HEK293 (cell line): ENCODE measurements at regions not wholly inside any gene's neighbourhood (a gene's known extent, or its start where the extent isn't known, plus 50 kb on each side); places are given as distances from the start of the nearest gene placed in this dataset.

Source experiments
- ATF2 ChIP-seq: fragments of 450-650 bp; formaldehyde crosslinking; IDR thresholded peaks from 2 replicates; pipeline ENCODE4 v1.5.1; 2016; ENCODE audit warnings: missing biosample characterization, missing genetic modification characterization, low read depth
- BCL11B ChIP-seq: fragments of 450-650 bp; formaldehyde crosslinking; IDR thresholded peaks from 2 replicates; pipeline ENCODE4 v1.5.1; 2016; ENCODE audit warnings: low read depth, missing biosample characterization, missing genetic modification characterization
- BCL6B ChIP-seq: fragments of 450-650 bp; formaldehyde crosslinking; IDR thresholded peaks from 2 replicates; pipeline ENCODE4 v1.5.1; 2017; ENCODE audit warnings: missing biosample characterization, missing genetic modification characterization
- FEZF1 ChIP-seq: fragments of 450-650 bp; formaldehyde crosslinking; IDR thresholded peaks from 2 replicates; pipeline ENCODE4 v1.5.1; 2016; ENCODE audit warnings: missing biosample characterization, missing genetic modification characterization
- GLI4 ChIP-seq: fragments of 450-650 bp; formaldehyde crosslinking; IDR thresholded peaks from 2 replicates; pipeline ENCODE4 v1.5.1; 2016; ENCODE audit warnings: missing biosample characterization, missing genetic modification characterization
- HOXC10 ChIP-seq: sonication (generic); formaldehyde crosslinking; IDR thresholded peaks from 2 replicates; pipeline ENCODE4 v1.8.1; 2023; ENCODE audit warnings: mild to moderate bottlenecking, missing genetic modification reagents
- KLF10 ChIP-seq: fragments of 450-650 bp; IDR thresholded peaks from 2 replicates; pipeline ENCODE4 v1.5.1; 2018; ENCODE audit warnings: missing biosample characterization, mild to moderate bottlenecking, missing genetic modification characterization
- MEIS1 ChIP-seq: sonication (generic); formaldehyde crosslinking; IDR thresholded peaks from 2 replicates; pipeline ENCODE4 v1.8.1; 2022; ENCODE audit warnings: missing genetic modification reagents, mild to moderate bottlenecking, borderline replicate concordance
- PATZ1 ChIP-seq: fragments of 450-650 bp; formaldehyde crosslinking; IDR thresholded peaks from 2 replicates; pipeline ENCODE4 v1.5.1; 2016; ENCODE audit warnings: missing biosample characterization, missing genetic modification characterization
- PRDM4 ChIP-seq: fragments of 450-650 bp; formaldehyde crosslinking; IDR thresholded peaks from 2 replicates; pipeline ENCODE4 v1.5.1; 2017; ENCODE audit warnings: missing biosample characterization, missing genetic modification characterization
- REPIN1 ChIP-seq: fragments of 450-650 bp; formaldehyde crosslinking; IDR thresholded peaks from 2 replicates; pipeline ENCODE4 v1.5.1; 2017; ENCODE audit warnings: missing biosample characterization, missing genetic modification characterization, low read depth
- SCRT2 ChIP-seq: fragments of 450-650 bp; formaldehyde crosslinking; IDR thresholded peaks from 2 replicates; pipeline ENCODE4 v1.5.1; 2016; ENCODE audit warnings: missing biosample characterization, missing genetic modification characterization
- ZBTB26 ChIP-seq: fragments of 450-650 bp; formaldehyde crosslinking; optimal IDR thresholded peaks from 2 replicates; pipeline ENCODE3; 2016; ENCODE audit warnings: missing biosample characterization, mild to moderate bottlenecking, missing genetic modification characterization
- ZFP37 ChIP-seq: fragments of 450-650 bp; formaldehyde crosslinking; IDR thresholded peaks from 2 replicates; pipeline ENCODE4 v1.5.1; 2016; ENCODE audit warnings: missing biosample characterization, missing genetic modification characterization
- ZIC2 ChIP-seq: fragments of 450-650 bp; formaldehyde crosslinking; IDR thresholded peaks from 2 replicates; pipeline ENCODE4 v1.5.1; 2016; ENCODE audit warnings: missing biosample characterization, missing genetic modification characterization
- ZNF114 ChIP-seq: fragments of 450-650 bp; formaldehyde crosslinking; IDR thresholded peaks from 2 replicates; pipeline ENCODE4 v1.5.0; 2017; ENCODE audit warnings: missing biosample characterization, missing genetic modification characterization
- ZNF169 ChIP-seq: fragments of 450-650 bp; formaldehyde crosslinking; IDR thresholded peaks from 2 replicates; pipeline ENCODE4 v1.5.1; 2016; ENCODE audit warnings: missing biosample characterization, missing genetic modification characterization
- ZNF221 ChIP-seq: fragments of 450-650 bp; formaldehyde crosslinking; IDR thresholded peaks from 2 replicates; pipeline ENCODE4 v1.5.1; 2017; ENCODE audit warnings: missing biosample characterization, missing genetic modification characterization, borderline replicate concordance
- ZNF311 ChIP-seq: fragments of 450-650 bp; formaldehyde crosslinking; IDR thresholded peaks from 2 replicates; pipeline ENCODE4 v1.5.1; 2017; ENCODE audit warnings: missing biosample characterization, missing genetic modification characterization, borderline replicate concordance
- ZNF341 ChIP-seq: fragments of 450-650 bp; formaldehyde crosslinking; IDR thresholded peaks from 2 replicates; pipeline ENCODE4; 2016; ENCODE audit warnings: low read depth, missing biosample characterization, missing genetic modification characterization
- ZNF558 ChIP-seq: fragments of 450-650 bp; formaldehyde crosslinking; IDR thresholded peaks from 2 replicates; pipeline ENCODE4 v1.5.1; 2016; ENCODE audit warnings: missing biosample characterization, missing genetic modification characterization
- ZNF571 ChIP-seq: fragments of 450-650 bp; formaldehyde crosslinking; IDR thresholded peaks from 2 replicates; pipeline ENCODE4 v1.5.0; 2017; ENCODE audit warnings: missing biosample characterization, missing genetic modification characterization
- ZNF658 ChIP-seq: fragments of 450-650 bp; formaldehyde crosslinking; IDR thresholded peaks from 2 replicates; pipeline ENCODE4; 2016; ENCODE audit warnings: missing biosample characterization, missing genetic modification characterization
- ZNF747 ChIP-seq: fragments of 450-650 bp; formaldehyde crosslinking; IDR thresholded peaks from 2 replicates; pipeline ENCODE4 v1.5.1; 2016; ENCODE audit warnings: missing biosample characterization, missing genetic modification characterization
- ZNF76 ChIP-seq: fragments of 450-650 bp; formaldehyde crosslinking; IDR thresholded peaks from 2 replicates; pipeline ENCODE4; 2016; ENCODE audit warnings: low read depth, missing biosample characterization, missing genetic modification characterization, borderline replicate concordance
- ZNF768 ChIP-seq: fragments of 450-650 bp; formaldehyde crosslinking; IDR thresholded peaks from 2 replicates; pipeline ENCODE4 v1.5.1; 2018; ENCODE audit warnings: missing biosample characterization, mild to moderate bottlenecking, missing genetic modification characterization
- ZNF776 ChIP-seq: fragments of 450-650 bp; formaldehyde crosslinking; IDR thresholded peaks from 2 replicates; pipeline ENCODE4 v1.5.0; 2017; ENCODE audit warnings: missing biosample characterization, missing genetic modification characterization, borderline replicate concordance
- ZNF785 ChIP-seq: fragments of 450-650 bp; formaldehyde crosslinking; IDR thresholded peaks from 2 replicates; pipeline ENCODE4 v1.5.1; 2016; ENCODE audit warnings: missing biosample characterization, missing genetic modification characterization
- ZNF837 ChIP-seq: fragments of 450-650 bp; formaldehyde crosslinking; IDR thresholded peaks from 2 replicates; pipeline ENCODE4 v1.5.1; 2016; ENCODE audit warnings: missing biosample characterization, missing genetic modification characterization
- ZNF843 ChIP-seq: fragments of 450-650 bp; formaldehyde crosslinking; IDR thresholded peaks from 2 replicates; pipeline ENCODE4 v1.5.1; 2016; ENCODE audit warnings: missing biosample characterization, missing genetic modification characterization
- ZSCAN16 ChIP-seq: fragments of 450-650 bp; formaldehyde crosslinking; IDR thresholded peaks from 2 replicates; pipeline ENCODE4 v1.5.1; 2016; ENCODE audit warnings: missing biosample characterization, missing genetic modification characterization
- ZSCAN23 ChIP-seq: fragments of 450-650 bp; formaldehyde crosslinking; IDR thresholded peaks from 2 replicates; pipeline ENCODE4 v1.5.1; 2016; ENCODE audit warnings: missing biosample characterization, missing genetic modification characterization
- ZSCAN4 ChIP-seq: fragments of 450-650 bp; formaldehyde crosslinking; IDR thresholded peaks from 2 replicates; pipeline ENCODE4 v1.5.1; 2017; ENCODE audit warnings: missing biosample characterization, missing genetic modification characterization

- no peak for TF ChIP-seq BCL6B
- peak; percentile 72 for TF ChIP-seq ATF2
- no peak for TF ChIP-seq FEZF1 (tag by site-specific recombination)
- no peak for TF ChIP-seq GLI4 (tag by site-specific recombination)
- peak; percentile 99 for TF ChIP-seq SCRT2 (tag by site-specific recombination)
- no peak for TF ChIP-seq ZSCAN4
- no peak for TF ChIP-seq ZNF768 (tag by site-specific recombination)
- TF ChIP-seq PRDM4: no peak
- TF ChIP-seq ZIC2 (tag by site-specific recombination): 0 out of 2 replicates have a peak, but pooled peaks have one; percentile 11
- no peak for TF ChIP-seq ZFP37
- no peak for TF ChIP-seq REPIN1 (tag by site-specific recombination)
- TF ChIP-seq ZSCAN16 (tag by site-specific recombination): no peak
- no peak for TF ChIP-seq KLF10 (tag by site-specific recombination)
- TF ChIP-seq PATZ1 (tag by site-specific recombination): no peak
- no peak for TF ChIP-seq ZNF311 (tag by site-specific recombination)
- no peak for TF ChIP-seq MEIS1 (CRISPR knock-in tag)
- TF ChIP-seq BCL11B (tag by site-specific recombination): no peak
- 0 out of 2 replicates have a peak, but pooled peaks have one; percentile 19 for TF ChIP-seq ZSCAN23 (tag by site-specific recombination)
- no peak for TF ChIP-seq ZNF221
- 0 out of 2 replicates have a peak, but pooled peaks have one; percentile 14 for TF ChIP-seq ZNF785 (tag by site-specific recombination)
- no peak for TF ChIP-seq ZNF114 (tag by site-specific recombination)
- TF ChIP-seq ZBTB26 (tag by site-specific recombination): no peak
- no peak for TF ChIP-seq ZNF747 (tag by site-specific recombination)
- TF ChIP-seq ZNF558 (tag by site-specific recombination): peak; percentile 35; the same call in 1 of the 2 replicates
- no peak for TF ChIP-seq ZNF658
- no peak for TF ChIP-seq ZNF571
- TF ChIP-seq ZNF76: 0 out of 2 replicates have a peak, but pooled peaks have one; percentile 13
- TF ChIP-seq ZNF169 (tag by site-specific recombination): no peak
- peak; percentile 69 for TF ChIP-seq ZNF843 (tag by site-specific recombination)
- no peak for TF ChIP-seq ZNF837 (tag by site-specific recombination)
- TF ChIP-seq ZNF341: no peak
- no peak for TF ChIP-seq HOXC10 (CRISPR knock-in tag)
- TF ChIP-seq ZNF776 (tag by site-specific recombination): no peak
Observed at GRCh38 chr6:134529921-134530320, 212.0 kb upstream of the SGK1 start (continued).
